ENCODE measurements at regions not wholly inside any gene's neighbourhood (a gene's known extent, or its start where the extent isn't known, plus 50 kb on each side); places are given as distances from the start of the nearest gene placed in this dataset.

DNA sequence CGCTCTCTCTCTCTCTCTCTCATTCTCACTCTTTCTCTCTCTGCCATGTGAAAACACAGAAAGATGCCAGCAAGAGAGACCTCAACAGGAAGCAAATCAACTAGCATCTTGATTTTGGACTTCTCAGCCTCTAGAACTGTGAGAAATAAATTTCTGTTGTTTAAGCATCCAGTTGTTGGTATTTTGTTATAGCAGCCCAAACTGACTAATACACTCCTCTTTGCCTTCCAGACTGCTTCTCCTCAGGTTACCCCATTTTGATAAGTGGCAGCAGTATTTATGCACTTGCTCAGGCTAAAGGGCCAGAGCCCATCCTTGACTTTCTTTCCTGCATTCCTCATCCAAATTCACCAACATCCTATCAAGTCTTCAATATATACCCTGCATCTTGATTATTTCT, 76.6 kb upstream of the NANOGP8 start:
- TF ChIP-seq, protein P1, sequence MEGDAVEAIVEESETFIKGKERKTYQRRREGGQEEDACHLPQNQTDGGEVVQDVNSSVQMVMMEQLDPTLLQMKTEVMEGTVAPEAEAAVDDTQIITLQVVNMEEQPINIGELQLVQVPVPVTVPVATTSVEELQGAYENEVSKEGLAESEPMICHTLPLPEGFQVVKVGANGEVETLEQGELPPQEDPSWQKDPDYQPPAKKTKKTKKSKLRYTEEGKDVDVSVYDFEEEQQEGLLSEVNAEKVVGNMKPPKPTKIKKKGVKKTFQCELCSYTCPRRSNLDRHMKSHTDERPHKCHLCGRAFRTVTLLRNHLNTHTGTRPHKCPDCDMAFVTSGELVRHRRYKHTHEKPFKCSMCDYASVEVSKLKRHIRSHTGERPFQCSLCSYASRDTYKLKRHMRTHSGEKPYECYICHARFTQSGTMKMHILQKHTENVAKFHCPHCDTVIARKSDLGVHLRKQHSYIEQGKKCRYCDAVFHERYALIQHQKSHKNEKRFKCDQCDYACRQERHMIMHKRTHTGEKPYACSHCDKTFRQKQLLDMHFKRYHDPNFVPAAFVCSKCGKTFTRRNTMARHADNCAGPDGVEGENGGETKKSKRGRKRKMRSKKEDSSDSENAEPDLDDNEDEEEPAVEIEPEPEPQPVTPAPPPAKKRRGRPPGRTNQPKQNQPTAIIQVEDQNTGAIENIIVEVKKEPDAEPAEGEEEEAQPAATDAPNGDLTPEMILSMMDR (IDR thresholded peaks at IDR 0.05; ENCODE audit: insufficient read depth, low read length) = no peak
- no peak for DNase-seq (ENCODE audit: low read depth)
- H3K4me3 ChIP-seq (ENCODE audit: low read depth, low read length) = no peak overlapping the region

DNA sequence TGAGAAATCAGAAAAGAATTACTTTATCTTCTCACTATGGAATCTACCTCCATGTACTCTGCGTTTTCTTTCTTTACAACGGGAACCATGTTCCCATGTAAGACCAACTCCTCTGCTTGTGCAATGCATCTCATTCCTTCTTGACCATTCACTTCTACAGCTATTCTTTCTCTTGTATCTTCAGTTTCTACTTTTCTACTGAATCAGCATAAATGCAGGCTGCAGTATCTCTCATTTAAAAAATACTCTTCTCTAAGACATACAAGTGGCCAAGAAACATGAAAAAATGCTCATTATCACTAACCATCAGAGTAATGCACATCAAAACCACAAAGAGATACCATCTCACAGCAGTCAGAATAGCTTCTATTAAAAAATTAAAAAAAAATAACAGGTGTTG, 74.1 kb upstream of the NANOGP8 start:
- DNase-seq (ENCODE audit: low read depth) = no peak
- TF ChIP-seq, protein P1 (IDR thresholded peaks at IDR 0.05; ENCODE audit: insufficient read depth, low read length) = no peak
- no peak overlapping the region for H3K4me3 ChIP-seq (ENCODE audit: low read depth, low read length)

DNA sequence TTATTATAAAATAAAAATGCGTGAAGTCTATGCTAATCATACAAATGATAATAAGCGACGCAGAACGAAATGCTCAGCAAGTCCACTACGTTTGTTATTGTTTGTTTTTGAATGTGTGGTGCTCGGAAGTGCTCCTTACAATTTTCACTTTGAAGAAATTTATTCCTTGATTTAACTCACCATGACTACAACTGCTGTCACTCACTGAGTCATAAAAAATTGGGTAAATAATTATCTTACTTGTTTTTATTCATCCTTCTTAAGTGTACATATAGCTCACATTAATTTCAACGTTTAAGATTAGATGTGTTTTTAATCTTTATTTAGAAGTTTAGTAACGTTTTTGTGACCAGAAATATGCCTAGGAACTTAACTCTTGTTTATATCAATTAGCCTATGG, 66.7 kb upstream of the NANOGP8 start:
- TF ChIP-seq, protein P1 (IDR thresholded peaks at IDR 0.05; ENCODE audit: insufficient read depth, low read length) = no peak
- H3K4me3 ChIP-seq (ENCODE audit: low read depth, low read length) = no peak overlapping the region
- DNase-seq (ENCODE audit: low read depth) = no peak

DNA sequence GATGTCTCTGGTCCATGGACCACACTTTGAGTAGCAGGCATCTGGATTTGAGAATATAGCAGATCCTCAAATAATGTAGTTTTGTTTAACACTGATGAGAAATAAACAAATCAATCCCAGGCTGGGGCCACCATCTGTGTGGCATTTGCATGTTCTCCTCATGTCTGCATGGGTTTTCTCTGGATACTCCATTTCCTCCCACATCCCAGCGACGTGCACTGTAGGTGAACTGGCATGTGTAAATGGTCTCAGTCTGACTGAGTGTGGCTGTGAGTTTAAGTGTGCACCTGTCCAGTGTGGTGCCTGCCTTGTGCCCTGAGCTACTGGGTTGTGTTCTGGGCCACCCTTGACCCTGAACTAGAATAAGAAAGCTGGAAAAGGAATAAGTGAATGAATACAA, 66.3 kb upstream of the NANOGP8 start:
- H3K4me3 ChIP-seq (ENCODE audit: low read depth, low read length) = no peak overlapping the region
- DNase-seq (ENCODE audit: low read depth) = no peak
- TF ChIP-seq, protein P1 (IDR thresholded peaks at IDR 0.05; ENCODE audit: insufficient read depth, low read length) = no peak

DNA sequence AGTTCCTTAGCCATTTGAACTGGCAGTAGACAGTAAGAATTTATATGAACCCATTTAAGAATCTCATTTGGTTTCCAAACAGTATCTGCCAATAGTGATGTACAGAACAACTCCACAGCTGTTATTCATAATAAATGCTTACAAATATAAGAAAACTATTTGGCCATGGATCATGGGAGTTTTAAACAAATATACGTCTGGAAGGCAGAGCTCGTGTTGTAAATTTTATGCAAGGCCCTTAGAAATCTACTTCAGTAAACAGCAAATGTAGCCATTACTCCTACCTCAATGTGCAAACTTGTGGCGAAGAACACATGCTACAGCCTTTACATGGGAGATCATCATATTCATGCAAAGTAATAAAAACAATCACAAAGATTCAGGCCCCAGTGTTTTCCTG, 65.3 kb upstream of the NANOGP8 start:
- no peak for DNase-seq (ENCODE audit: low read depth)
- TF ChIP-seq, protein P1 (IDR thresholded peaks at IDR 0.05; ENCODE audit: insufficient read depth, low read length) = no peak
- no peak overlapping the region for H3K4me3 ChIP-seq (ENCODE audit: low read depth, low read length)

DNA sequence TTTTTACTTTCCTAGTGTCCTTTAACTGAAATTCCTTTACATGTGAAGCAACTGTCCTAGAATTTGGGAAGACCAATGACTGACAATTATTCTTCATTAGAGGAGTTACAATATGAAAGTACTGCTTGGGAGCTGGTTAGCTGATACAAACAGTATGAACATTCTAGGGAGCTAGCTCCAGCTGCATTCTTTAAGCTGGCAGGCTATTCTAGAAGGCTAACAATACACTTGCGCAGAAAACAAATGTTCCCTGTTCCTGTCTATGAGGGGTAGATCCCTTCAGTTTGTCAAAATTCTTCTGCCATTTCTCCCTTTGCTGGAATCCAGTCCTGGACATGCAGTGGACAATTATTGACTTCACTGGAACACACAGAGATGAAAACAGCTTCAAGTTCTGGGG, 60.2 kb upstream of the NANOGP8 start:
- H3K4me3 ChIP-seq (ENCODE audit: low read depth, low read length) = no peak overlapping the region
- no peak for DNase-seq (ENCODE audit: low read depth)
- TF ChIP-seq, protein P1 (IDR thresholded peaks at IDR 0.05; ENCODE audit: insufficient read depth, low read length) = no peak

DNA sequence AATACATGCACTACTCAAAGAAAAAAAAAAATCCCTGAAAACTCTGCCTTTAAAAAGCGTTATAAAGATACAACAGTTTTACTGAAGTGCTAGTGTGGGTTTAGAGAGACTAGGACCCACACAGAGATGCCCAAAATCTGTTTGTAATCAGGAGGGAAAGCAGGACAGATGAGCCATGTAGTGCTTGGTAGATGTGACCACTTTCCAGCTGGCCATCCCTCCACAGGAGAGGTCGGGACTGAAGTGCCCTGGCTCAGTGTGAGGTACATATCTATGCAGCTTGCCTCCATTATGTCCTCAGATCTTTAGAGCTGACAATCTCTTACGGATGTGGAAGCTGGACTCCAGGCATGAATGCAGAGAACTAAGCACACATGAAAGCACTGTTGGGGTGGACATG, 57.5 kb upstream of the NANOGP8 start:
- no peak overlapping the region for H3K4me3 ChIP-seq (ENCODE audit: low read depth, low read length)
- TF ChIP-seq, protein P1 (IDR thresholded peaks at IDR 0.05; ENCODE audit: insufficient read depth, low read length) = no peak
- peak; percentile 4 for DNase-seq (ENCODE audit: low read depth)
